ENCODE measurements at regions not wholly inside any gene's neighbourhood (a gene's known extent, or its start where the extent isn't known, plus 50 kb on each side); places are given as distances from the start of the nearest gene placed in this dataset.

DNA sequence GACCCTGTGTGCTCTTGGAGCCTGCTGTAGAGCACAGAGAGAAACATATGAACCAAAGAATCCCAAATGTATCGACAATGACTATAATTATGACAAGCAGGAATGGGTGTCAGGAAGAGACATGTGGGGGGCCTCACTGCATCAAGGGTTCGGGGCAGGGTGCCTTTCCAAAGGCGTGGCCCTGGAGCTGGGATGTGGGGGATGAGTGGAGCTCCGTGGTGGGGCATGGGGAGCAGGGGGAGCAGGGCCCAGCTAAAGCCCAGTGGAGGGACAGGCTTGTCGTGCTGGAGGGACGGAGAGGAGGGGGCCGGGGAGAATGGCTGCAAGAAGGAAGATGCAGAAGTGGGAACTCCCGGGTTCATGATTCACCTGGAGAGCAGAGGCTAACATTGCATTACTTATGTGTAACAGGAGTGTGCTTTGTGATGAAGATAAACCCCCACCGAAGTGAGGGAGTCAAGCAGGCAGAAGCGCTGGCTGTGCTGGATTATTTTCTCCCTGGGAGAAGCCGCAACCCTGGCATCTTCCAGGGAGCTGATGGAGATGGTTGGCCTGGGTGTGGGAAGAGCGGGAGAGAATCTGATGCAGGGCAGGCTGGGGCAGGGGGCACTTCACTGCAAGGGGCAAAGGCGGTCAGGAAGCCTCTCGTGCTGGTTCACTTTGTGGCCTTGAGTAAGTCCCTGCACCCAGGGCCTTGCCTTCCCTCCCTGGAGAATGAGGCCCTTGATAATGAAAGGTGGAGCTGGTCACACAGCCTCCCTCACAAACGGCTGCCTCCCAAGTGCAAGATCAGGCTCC, 124.6 kb upstream of the RUNX3 start:
- Histone ChIP-seq H3K27me3 (ENCODE audit: insufficient read depth, low read depth) (peaks cover 39% of the 10 kb centered on the region), H3K36me3 (ENCODE audit: low read depth) (no peaks in the 10 kb centered on the region), H3K4me1 (replicated peaks; ENCODE audit: insufficient read depth) (no peaks in the 10 kb centered on the region), H3F3A (ENCODE audit: insufficient read depth, low read depth) (no peaks in the 10 kb centered on the region), H3K9me3 (ENCODE audit: insufficient read depth, low read depth) (no peaks in the 10 kb centered on the region), H3K27ac (no peak overlapping the region), H2AFZ (no peak overlapping the region), H4K20me1 (ENCODE audit: insufficient read depth) (no peaks in the 10 kb centered on the region), H3K79me2 (ENCODE audit: low read depth) (no peaks in the 10 kb centered on the region), H3K4me2 (no peak overlapping the region), H3K4me3 (no peak overlapping the region), H3K9me2 (ENCODE audit: insufficient read depth) (no peaks in the 10 kb centered on the region)
- ChIA-PET CTCF (no interaction called here), POLR2A (ENCODE audit: unreplicated experiment) (no interaction called here)
- DNase-seq: no peak
- TF ChIP-seq EZH2 (IDR thresholded peaks at IDR 0.05; ENCODE audit: low read depth): no peak
- TF ChIP-seq, protein P1, sequence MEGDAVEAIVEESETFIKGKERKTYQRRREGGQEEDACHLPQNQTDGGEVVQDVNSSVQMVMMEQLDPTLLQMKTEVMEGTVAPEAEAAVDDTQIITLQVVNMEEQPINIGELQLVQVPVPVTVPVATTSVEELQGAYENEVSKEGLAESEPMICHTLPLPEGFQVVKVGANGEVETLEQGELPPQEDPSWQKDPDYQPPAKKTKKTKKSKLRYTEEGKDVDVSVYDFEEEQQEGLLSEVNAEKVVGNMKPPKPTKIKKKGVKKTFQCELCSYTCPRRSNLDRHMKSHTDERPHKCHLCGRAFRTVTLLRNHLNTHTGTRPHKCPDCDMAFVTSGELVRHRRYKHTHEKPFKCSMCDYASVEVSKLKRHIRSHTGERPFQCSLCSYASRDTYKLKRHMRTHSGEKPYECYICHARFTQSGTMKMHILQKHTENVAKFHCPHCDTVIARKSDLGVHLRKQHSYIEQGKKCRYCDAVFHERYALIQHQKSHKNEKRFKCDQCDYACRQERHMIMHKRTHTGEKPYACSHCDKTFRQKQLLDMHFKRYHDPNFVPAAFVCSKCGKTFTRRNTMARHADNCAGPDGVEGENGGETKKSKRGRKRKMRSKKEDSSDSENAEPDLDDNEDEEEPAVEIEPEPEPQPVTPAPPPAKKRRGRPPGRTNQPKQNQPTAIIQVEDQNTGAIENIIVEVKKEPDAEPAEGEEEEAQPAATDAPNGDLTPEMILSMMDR (conservative IDR thresholded peaks at IDR 0.05): no peak
- intact Hi-C loops (cut with micrococcal nuclease; ENCODE audit: unreplicated experiment): no loop called here
- BruUV-seq (replicated peaks): no TSS peak

DNA sequence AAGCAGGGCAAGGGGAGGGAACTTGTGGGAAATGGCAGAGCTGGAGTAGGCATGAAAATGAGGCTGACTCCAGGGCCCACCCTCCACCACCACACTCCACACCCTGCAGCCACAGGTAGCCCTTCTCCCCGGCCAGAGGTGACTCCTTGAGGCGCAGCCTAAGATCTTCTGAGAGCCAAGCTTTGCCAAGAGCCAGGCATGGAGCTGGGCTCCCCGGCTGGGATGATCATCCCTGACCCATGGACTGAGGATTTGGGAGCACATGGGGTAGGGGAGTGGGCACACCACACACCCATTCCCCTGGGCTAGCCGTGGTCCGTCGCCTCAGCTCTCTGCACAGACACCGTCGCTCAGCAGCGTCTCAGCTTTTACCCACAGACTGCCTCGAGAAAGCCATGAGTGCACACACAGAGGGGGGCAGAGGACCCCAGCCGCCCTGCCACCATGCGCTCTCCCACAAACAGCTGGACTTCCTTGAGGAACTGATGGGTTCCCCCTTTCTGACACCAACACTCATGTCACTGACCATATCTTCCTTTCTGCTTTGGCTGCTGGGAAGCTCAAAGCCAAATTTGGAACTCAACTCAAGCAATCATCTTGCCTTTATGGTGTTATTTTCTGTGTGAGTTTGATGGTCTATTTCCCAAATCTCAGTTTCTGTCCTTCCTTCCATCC, 123.6 kb upstream of the RUNX3 start:
- Histone ChIP-seq H3F3A (ENCODE audit: insufficient read depth, low read depth) (no peaks in the 10 kb centered on the region), H3K79me2 (ENCODE audit: low read depth) (no peaks in the 10 kb centered on the region), H3K27me3 (ENCODE audit: insufficient read depth, low read depth) (peaks cover 39% of the 10 kb centered on the region), H3K36me3 (ENCODE audit: low read depth) (no peaks in the 10 kb centered on the region), H3K27ac (no peak overlapping the region), H3K9me3 (ENCODE audit: insufficient read depth, low read depth) (no peaks in the 10 kb centered on the region), H3K9me2 (ENCODE audit: insufficient read depth) (no peaks in the 10 kb centered on the region), H3K4me3 (no peak overlapping the region), H3K4me1 (replicated peaks; ENCODE audit: insufficient read depth) (no peaks in the 10 kb centered on the region), H4K20me1 (ENCODE audit: insufficient read depth) (no peaks in the 10 kb centered on the region), H2AFZ (no peak overlapping the region), H3K4me2 (no peak overlapping the region)
- CTCF ChIA-PET: no interaction called here
- POLR2A ChIA-PET (ENCODE audit: unreplicated experiment): no interaction called here
- intact Hi-C loops (cut with micrococcal nuclease; ENCODE audit: unreplicated experiment): no loop called here
- TF ChIP-seq EZH2 (IDR thresholded peaks at IDR 0.05; ENCODE audit: low read depth): no peak
- TF ChIP-seq, protein P1 (conservative IDR thresholded peaks at IDR 0.05): no peak
- DNase-seq: no peak
- BruUV-seq (replicated peaks): no TSS peak

DNA sequence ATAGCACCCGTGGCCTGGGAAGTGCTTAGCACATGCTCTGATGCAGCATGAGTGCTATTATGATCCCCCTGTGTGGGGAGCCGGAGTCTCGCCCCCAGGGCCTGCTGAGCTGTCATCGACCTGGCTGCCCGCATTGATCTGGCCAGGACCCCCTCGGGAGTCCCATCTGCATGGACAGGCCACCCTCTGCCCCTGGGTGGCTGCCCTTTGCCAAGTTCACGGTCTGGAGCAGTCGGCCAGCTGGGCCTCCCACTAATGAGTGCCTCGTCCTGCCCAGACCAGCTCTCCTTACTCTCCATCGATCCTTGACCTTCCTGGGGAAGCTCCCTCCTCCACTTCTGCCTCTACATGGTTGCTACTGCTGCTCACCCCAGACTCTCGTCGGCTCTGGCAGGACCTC, 121.8 kb upstream of the RUNX3 start:
- Histone ChIP-seq H3K4me2 (no peak overlapping the region), H3K36me3 (ENCODE audit: low read depth) (no peaks in the 10 kb centered on the region), H3K9me3 (ENCODE audit: insufficient read depth, low read depth) (no peaks in the 10 kb centered on the region), H3K27ac (no peak overlapping the region), H4K20me1 (ENCODE audit: insufficient read depth) (no peaks in the 10 kb centered on the region), H3K27me3 (ENCODE audit: insufficient read depth, low read depth) (peaks cover 36% of the 10 kb centered on the region), H3F3A (ENCODE audit: insufficient read depth, low read depth) (no peaks in the 10 kb centered on the region), H3K4me3 (no peak overlapping the region), H3K4me1 (replicated peaks; ENCODE audit: insufficient read depth) (no peaks in the 10 kb centered on the region), H3K9me2 (ENCODE audit: insufficient read depth) (no peaks in the 10 kb centered on the region), H3K79me2 (ENCODE audit: low read depth) (no peaks in the 10 kb centered on the region), H2AFZ (no peak overlapping the region)
- ChIA-PET POLR2A (ENCODE audit: unreplicated experiment) (no interaction called here), CTCF (no interaction called here)
- TF ChIP-seq, protein P1 (conservative IDR thresholded peaks at IDR 0.05): no peak
- TF ChIP-seq EZH2 (IDR thresholded peaks at IDR 0.05; ENCODE audit: low read depth): no peak
- intact Hi-C loops (cut with micrococcal nuclease; ENCODE audit: unreplicated experiment): no loop called here
- BruUV-seq (replicated peaks): no TSS peak
- DNase-seq: no peak

Measured in PC-9 (cell line).